ENCODE measurements at regions not wholly inside any gene's neighbourhood (a gene's known extent, or its start where the extent isn't known, plus 50 kb on each side); places are given as distances from the start of the nearest gene placed in this dataset.

GRCh38 chr12:40469736-40470135 is 222.5 kb upstream of the CNTN1 start:
- 58% methylated on average over 6 of the region's 6 CpGs for WGBS
- Histone ChIP-seq H3K27me3 (ENCODE audit: control insufficient read depth in 4 of 4, insufficient read depth in 4 of 4, low read length in 3 of 4) (no peaks in the 10 kb centered on the region), H3K27ac (ENCODE audit: low read depth in 1 of 2, low read length in 2 of 2) (no peak overlapping the region), H3K36me3 (ENCODE audit: control insufficient read depth in 4 of 4, insufficient read depth in 3 of 4, low read depth in 1 of 4, low read length in 3 of 4) (no peaks in the 10 kb centered on the region), H3K9me3 (ENCODE audit: control insufficient read depth in 4 of 4, low read length in 3 of 4) (no peaks in the 10 kb centered on the region), H3K9ac (ENCODE audit: low read depth in 1 of 2, low read length in 2 of 2) (no peak overlapping the region), H3K4me3 (ENCODE audit: low read depth in 1 of 3, low read length in 3 of 3) (no peak overlapping the region), H3K4me1 (ENCODE audit: control insufficient read depth in 4 of 4, insufficient read depth in 4 of 4, low read length in 3 of 4) (no peaks in the 10 kb centered on the region)
- DNase-seq (ENCODE audit: low spot score) = no peak
- TF ChIP-seq HNF4A (conservative IDR thresholded peaks at IDR 0.05) = no peak
- TF ChIP-seq FOXA2 (IDR thresholded peaks at IDR 0.05) = no peak
- TF ChIP-seq SP1 (IDR thresholded peaks at IDR 0.05) = no peak
- TF ChIP-seq RAD21 (IDR thresholded peaks at IDR 0.05) = no peak
- no peak for TF ChIP-seq ZBTB33 (IDR thresholded peaks at IDR 0.05)
- TF ChIP-seq FOXA1 (IDR thresholded peaks at IDR 0.05) = no peak
- no peak for TF ChIP-seq GABPA (IDR thresholded peaks at IDR 0.05 in 1 of 2, conservative IDR thresholded peaks at IDR 0.05 in 1 of 2)

GRCh38 chr12:40473962-40474361 is 218.3 kb upstream of the CNTN1 start:
- Histone ChIP-seq H3K27ac (ENCODE audit: low read depth in 1 of 2, low read length in 2 of 2) (no peak overlapping the region), H3K4me1 (ENCODE audit: control insufficient read depth in 4 of 4, insufficient read depth in 4 of 4, low read length in 3 of 4) (no peaks in the 10 kb centered on the region), H3K9ac (ENCODE audit: low read depth in 1 of 2, low read length in 2 of 2) (no peak overlapping the region), H3K36me3 (ENCODE audit: control insufficient read depth in 4 of 4, insufficient read depth in 3 of 4, low read depth in 1 of 4, low read length in 3 of 4) (no peaks in the 10 kb centered on the region), H3K4me3 (ENCODE audit: low read depth in 1 of 3, low read length in 3 of 3) (no peak overlapping the region), H3K27me3 (ENCODE audit: control insufficient read depth in 4 of 4, insufficient read depth in 4 of 4, low read length in 3 of 4) (no peaks in the 10 kb centered on the region), H3K9me3 (ENCODE audit: control insufficient read depth in 4 of 4, low read length in 3 of 4) (no peaks in the 10 kb centered on the region)
- DNase-seq (ENCODE audit: low spot score) = no peak
- WGBS = 76% methylated on average over 5 of the region's 5 CpGs
- TF ChIP-seq SP1 (IDR thresholded peaks at IDR 0.05) = no peak
- TF ChIP-seq ZBTB33 (IDR thresholded peaks at IDR 0.05) = no peak
- TF ChIP-seq JUND (IDR thresholded peaks at IDR 0.05) = no peak
- no peak for TF ChIP-seq ATF3 (IDR thresholded peaks at IDR 0.05)
- no peak for TF ChIP-seq RAD21 (IDR thresholded peaks at IDR 0.05)
- TF ChIP-seq TAF1 (conservative IDR thresholded peaks at IDR 0.05) = no peak
- TF ChIP-seq NR2F2 (IDR thresholded peaks at IDR 0.05) = no peak
- TF ChIP-seq CTCF (IDR thresholded peaks at IDR 0.05; ENCODE audit: low read depth, low read length, missing input control) = no peak
- no peak for TF ChIP-seq HNF4G (IDR thresholded peaks at IDR 0.05)
- no peak for TF ChIP-seq REST (IDR thresholded peaks at IDR 0.05)
- no peak for TF ChIP-seq GABPA (IDR thresholded peaks at IDR 0.05 in 1 of 2, conservative IDR thresholded peaks at IDR 0.05 in 1 of 2)
- TF ChIP-seq EGR1 (IDR thresholded peaks at IDR 0.05; ENCODE audit: low read depth in 2 of 2) = no peak
- no peak for TF ChIP-seq YY1 (IDR thresholded peaks at IDR 0.05)
- TF ChIP-seq MAX (IDR thresholded peaks at IDR 0.05) = no peak
- no peak for TF ChIP-seq HNF4A (conservative IDR thresholded peaks at IDR 0.05)
- no peak for TF ChIP-seq FOXA2 (IDR thresholded peaks at IDR 0.05)

All from liver (tissue), 8 donors.